GM21786 (cell line): ENCODE measurements at regions not wholly inside any gene's neighbourhood (a gene's known extent, or its start where the extent isn't known, plus 50 kb on each side); places are given as distances from the start of the nearest gene placed in this dataset.
"Not testable (repeated sequence)": the region's sequence is repeated elsewhere in the genome, so short reads cannot be mapped to it uniquely, and the experiment has no call there.

Source experiments
- ATAC-seq: cut with Tn5 transposase; IDR thresholded peaks from one replicate; pipeline ENCODE4 v1.9.1; 2021; ENCODE audit not compliant: unreplicated experiment

GRCh38 chr12:75685617-75686225 is 174.3 kb upstream of the KRR1 start:
- ATAC-seq, result no peak

DNA sequence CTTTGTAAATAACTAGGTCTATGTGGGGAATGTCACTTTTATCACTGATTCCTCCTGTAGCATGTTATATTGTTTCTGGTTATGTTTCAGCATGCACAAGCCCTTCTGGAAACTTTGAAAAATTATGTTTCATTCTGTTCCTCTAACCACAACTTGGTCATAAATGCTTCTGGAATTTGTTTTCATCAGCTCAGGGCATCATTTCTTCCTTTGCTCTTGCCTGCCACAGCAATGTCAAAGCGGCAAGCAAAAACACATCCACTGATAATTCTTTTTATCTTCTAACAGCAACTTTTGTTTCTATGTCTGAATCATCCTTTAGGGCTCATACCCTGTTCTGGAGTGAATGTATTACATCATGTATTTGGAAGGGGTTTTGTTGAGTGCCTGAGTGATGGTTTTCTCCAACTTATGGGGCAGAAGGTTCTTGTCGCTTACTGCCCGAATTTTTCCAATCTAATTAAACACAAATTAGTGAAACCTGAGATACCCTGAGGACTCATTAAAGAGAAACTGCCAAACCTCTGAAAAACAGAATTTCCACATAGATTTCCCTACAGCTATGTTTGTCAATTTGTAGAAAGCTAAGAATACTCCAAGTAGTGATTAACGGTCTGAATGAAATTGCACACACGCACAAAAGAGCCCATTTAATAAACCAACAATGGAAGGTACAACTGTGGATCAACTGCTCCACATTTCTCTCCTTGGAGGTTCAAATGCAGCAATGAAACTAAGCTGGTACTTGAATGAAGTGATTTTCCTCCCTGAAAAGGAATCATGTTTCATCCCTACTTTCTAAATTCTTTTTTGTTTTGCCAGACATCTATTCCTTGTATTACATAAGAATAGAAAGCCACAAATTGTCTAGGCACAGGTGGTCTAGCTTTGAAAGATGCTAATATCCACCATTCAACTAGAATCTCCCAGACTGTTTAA is 173.5 kb upstream of the KRR1 start:
- ATAC-seq, result no peak

GRCh38 chr12:75683995-75684586 is 172.7 kb upstream of the KRR1 start:
- not testable (repeated sequence) for ATAC-seq

DNA sequence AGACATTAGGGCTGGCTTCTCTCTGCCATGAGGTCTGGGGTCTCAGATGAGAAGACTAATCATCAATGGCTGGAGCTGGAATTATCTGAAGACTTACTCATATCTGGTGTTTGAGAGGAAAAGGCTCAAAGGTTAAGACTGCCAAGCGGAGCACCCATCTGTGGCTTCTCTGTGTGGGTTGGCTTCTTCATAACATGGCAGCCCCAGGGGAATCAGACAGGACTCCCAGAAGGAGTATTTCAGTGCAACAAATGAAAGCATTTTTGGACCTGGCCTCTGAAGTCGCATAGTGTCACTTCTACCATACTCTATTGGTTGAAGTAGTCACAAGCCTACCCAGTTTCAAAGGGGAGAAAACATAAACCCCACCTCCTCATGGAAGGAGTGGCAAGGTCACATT is 171.8 kb upstream of the KRR1 start:
- ATAC-seq, result peak; percentile 68

- no peak for ATAC-seq
Measured at GRCh38 chr12:75677522-75677921, 166.1 kb upstream of the KRR1 start.

GRCh38 chr12:75674393-75674792 is 163.0 kb upstream of the KRR1 start:
- no peak for ATAC-seq

DNA sequence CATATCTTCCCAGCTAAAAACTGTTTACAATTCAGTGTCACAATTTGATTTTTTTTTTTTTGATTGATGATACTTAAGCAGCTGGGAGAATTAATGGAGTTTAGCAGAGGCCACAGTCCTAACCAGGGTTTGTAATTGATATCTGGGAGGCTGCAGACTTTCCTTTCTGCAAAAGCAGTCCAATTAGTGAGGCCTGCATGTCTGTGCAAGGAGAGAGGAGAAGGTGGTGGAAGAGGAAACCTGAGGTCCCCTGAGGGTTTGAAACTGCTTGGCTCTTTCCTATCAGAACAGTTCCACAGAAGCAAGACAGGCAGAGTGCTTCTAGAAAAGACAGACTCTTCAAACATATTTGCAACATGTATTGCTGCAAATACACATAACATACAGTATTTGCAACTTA is 160.8 kb upstream of the KRR1 start:
- no peak for ATAC-seq

- no peak for ATAC-seq
Measured at GRCh38 chr12:75670216-75670615, 158.8 kb upstream of the KRR1 start.

GRCh38 chr12:75666939-75667334 is 155.5 kb upstream of the KRR1 start:
- ATAC-seq, result no peak

- ATAC-seq, result no peak
Measured at GRCh38 chr12:75666126-75666938, 154.9 kb upstream of the KRR1 start.

DNA sequence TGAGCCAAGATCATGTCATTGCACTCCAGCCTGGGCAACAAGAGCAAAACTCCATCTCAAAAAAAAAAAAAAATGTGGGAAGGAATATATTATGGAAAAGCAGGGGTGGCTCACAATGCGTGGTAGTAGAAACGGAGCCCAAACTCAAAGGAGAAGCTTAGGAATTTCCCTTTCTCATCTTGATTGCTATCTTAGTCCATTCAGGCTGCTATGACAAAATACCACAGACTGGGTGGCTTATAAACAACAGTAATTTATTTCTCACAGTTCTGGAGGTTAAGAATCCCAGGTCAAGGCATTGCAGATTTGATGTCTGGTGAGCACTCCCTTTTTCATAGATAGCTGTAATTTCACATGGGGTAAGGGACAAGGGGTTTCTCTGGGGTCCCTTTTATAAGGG is 153.8 kb upstream of the KRR1 start:
- no peak for ATAC-seq

DNA sequence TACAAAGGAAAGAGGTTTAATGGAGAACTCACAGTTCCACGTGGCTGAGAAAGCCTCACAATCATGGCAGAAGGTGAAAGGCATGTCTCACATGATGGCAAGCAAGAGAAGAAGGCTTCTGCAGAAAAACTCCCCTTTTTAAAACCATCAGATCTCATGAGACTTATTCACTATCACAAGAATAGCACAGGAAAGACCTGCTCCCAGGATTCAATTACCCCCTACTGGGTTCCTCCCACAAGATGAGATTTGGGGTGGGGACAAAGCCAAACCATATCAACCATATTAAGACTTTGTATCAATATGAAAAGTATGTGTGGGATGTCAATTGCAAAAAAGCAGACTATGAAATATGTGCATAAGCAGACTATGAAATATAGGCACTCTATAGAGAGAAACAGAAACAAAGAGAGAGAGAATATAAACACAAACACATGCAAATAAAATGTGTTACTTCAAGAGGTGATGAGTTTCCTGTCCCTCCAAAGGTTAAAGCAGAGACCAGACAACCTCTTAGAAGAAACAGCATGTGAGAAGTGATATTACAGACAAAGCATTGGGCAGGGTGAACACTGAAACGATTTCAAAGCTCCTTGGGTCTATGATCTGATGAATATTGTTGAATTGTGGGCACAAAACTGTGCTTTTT is 151.2 kb upstream of the KRR1 start:
- no peak for ATAC-seq

DNA sequence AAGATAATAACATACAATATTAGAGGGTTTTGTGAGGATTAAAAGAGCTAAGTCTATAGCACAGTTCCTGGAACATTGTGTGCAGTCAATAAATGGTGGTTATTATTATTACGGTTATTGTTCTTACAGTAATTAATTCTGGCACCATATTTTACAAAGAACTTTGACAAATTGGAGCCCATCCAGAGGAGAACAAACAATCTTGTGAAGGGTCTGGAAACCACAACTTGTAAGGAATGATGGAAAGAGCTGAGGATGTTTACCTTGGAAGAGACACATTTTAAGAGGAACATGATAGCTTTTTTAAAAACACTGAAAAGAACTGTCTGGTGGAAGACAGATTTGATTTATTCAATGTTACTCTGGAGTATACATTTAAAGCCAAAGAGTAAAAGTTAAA is 150.5 kb upstream of the KRR1 start:
- no peak for ATAC-seq

DNA sequence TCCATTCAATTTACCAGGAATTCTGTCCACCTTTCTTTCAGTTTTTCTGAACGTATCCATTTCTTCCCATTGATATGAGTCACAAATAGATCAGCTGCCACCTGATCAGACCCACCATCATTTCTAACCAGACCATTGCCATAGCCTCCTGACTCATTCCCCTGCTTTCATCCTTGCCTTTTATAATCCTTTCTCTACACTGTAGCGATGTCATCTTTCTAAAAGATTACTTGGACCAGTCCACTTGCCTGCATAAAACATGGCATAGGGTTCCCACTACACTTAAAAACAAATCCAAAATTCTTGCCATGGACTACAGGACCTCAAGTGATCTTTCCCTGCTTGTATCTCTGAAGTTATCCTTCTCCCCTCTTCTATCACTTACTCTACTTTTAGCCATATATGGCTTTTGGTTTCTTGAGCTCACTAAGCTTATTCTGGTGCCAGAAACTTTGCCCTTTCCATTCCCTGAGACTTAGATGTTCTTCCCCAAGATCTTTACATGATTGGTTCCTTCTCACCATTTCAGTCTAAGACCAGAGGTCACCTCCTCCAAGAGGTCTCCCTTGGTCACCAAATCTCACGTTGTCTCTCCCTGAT is 149.5 kb upstream of the KRR1 start:
- ATAC-seq, result no peak

- ATAC-seq, result no peak
Measured at GRCh38 chr12:75660107-75660530, 148.7 kb upstream of the KRR1 start.

- no peak for ATAC-seq
Measured at GRCh38 chr12:75658901-75659823, 147.8 kb upstream of the KRR1 start.

DNA sequence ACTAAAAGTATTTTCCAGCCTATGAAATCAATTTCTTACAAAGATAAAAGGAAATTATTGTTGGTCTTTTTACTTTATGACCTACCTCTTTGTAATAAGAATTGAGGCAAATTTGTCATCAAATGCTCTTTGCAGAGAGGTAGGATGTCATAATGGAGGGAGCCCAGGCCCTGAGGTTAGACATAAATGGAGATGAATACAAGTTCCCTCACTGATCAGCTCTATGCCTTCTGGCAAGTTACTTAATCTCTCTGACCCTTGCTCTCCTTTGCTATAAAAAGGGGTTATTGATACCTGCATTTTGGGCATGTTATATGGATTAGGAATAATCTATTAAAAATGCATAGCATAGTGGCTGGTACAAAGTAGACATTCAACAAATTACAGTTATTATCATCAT is 146.9 kb upstream of the KRR1 start:
- no peak for ATAC-seq

GRCh38 chr12:75657831-75658230 is 146.4 kb upstream of the KRR1 start:
- no peak for ATAC-seq

- not testable (repeated sequence) for ATAC-seq
Measured at GRCh38 chr12:75657354-75657753, 145.9 kb upstream of the KRR1 start.
